Esophagus squamous epithelium (tissue), 5 donors: ENCODE measurements at regions not wholly inside any gene's neighbourhood (a gene's known extent, or its start where the extent isn't known, plus 50 kb on each side); places are given as distances from the start of the nearest gene placed in this dataset.
"Not testable (repeated sequence)": the region's sequence is repeated elsewhere in the genome, so short reads cannot be mapped to it uniquely, and the experiment has no call there.

Source experiments
- DNase-seq: peaks from one replicate; lab custom pipeline; 2025; lab: John Stamatoyannopoulos, UW
- H3K27ac ChIP-seq, 4 donors: fragments of 200-600 bp; sonication (generic); one replicate each; pipeline ENCODE4 v1.5.1; 2016 to 2019; ENCODE audit warnings: mild to moderate bottlenecking in 1 of 4
- H3K27me3 ChIP-seq, 4 donors: fragments of 200-600 bp; sonication (generic); 1 replicate in 3 of 4; 2 replicates in 1 of 4; pipeline versions ENCODE4 v1.5.1 to v1.6.0; 2017 to 2021; ENCODE audit warnings: antibody characterized with exemption in 1 of 4
- H3K36me3 ChIP-seq, 3 donors: fragments of 200-600 bp; sonication (generic); one replicate each; pipeline ENCODE4 v1.5.1; 2016 to 2019
- H3K4me1 ChIP-seq, 3 donors: fragments of 200-600 bp; sonication (generic); one replicate each; pipeline ENCODE4 v1.5.1; 2017 to 2019
- H3K4me3 ChIP-seq, 4 donors: fragments of 200-600 bp; sonication (generic); 1 replicate in 3 of 4; 2 replicates in 1 of 4; pipeline ENCODE4 v1.5.1; 2016 to 2019; ENCODE audit warnings: mild to moderate bottlenecking in 2 of 4, moderate library complexity in 1 of 4
- H3K9me3 ChIP-seq, 3 donors: fragments of 200-600 bp; sonication (generic); one replicate each; pipeline ENCODE4 v1.5.1; 2016 to 2019
- CTCF ChIP-seq, 6 experiments: fragments of 450-650 bp in 4 of 6; fragments of 200-600 bp in 2 of 6; sonication (generic) in 2 of 6; IDR thresholded peaks; one replicate each; pipeline ENCODE4 v1.5.1; 2016 to 2019; ENCODE audit warnings: antibody characterized with exemption in 6 of 6, mild to moderate bottlenecking in 4 of 6, moderate library complexity in 4 of 6
- POLR2A ChIP-seq, 4 donors: fragments of 450-650 bp; IDR thresholded peaks; one replicate each; pipeline ENCODE4 v1.6.1; 2017; ENCODE audit warnings: antibody characterized with exemption in 4 of 4, mild to moderate bottlenecking in 4 of 4, moderate library complexity in 3 of 4
- WGBS, 2 donors: methylation state at CpG; one replicate each; pipeline ENCODE4 v1.1.5; 2018; 5-methylcytosine and 5-hydroxymethylcytosine counted together
- intact Hi-C: fragments of 100-400 bp; cut with DNase I; formaldehyde crosslinking; loops from one replicate; pipeline ENCODE4 v1.15.0; 2022
- donor health status: DM: yes; HTN: yes; CAD: no.

- peaks cover 0 to 5% (median 0%) of the 10 kb centered on the region in 4 donors for H3K27me3 ChIP-seq
- H3K9me3 ChIP-seq: no peaks in the 10 kb centered on the region
- WGBS, 2 donors: 70 to 75% methylated on average over 2 of the region's 2 CpGs
- TF ChIP-seq CTCF (IDR thresholded peaks at IDR 0.05): no peak
- TF ChIP-seq POLR2A (IDR thresholded peaks at IDR 0.05): no peak
- H3K4me3 ChIP-seq: no peak overlapping the region
- no peak overlapping the region for H3K27ac ChIP-seq
- no peaks in the 10 kb centered on the region for H3K4me1 ChIP-seq
- DNase-seq: no peak
- intact Hi-C loops: no loop called here
- H3K36me3 ChIP-seq: no peaks in the 10 kb centered on the region
Observed at GRCh38 chr1:177877086-177877485, 92.8 kb downstream of the SEC16B start.

- Histone ChIP-seq H3K27ac (no peak overlapping the region), H3K9me3 (no peaks in the 10 kb centered on the region), H3K4me1 (no peaks in the 10 kb centered on the region), H3K36me3 (no peaks in the 10 kb centered on the region), H3K4me3 (no peak overlapping the region), H3K27me3 (peaks cover 0 to 10% (median 0%) of the 10 kb centered on the region in 4 donors)
- no peak for DNase-seq
- TF ChIP-seq CTCF (IDR thresholded peaks at IDR 0.05) (no peak), POLR2A (IDR thresholded peaks at IDR 0.05) (no peak)
- WGBS, 2 donors: 4 to 18% methylated on average over 5 of the region's 5 CpGs
- intact Hi-C loops: no loop called here
Observed at GRCh38 chr1:177873238-177873637, 96.6 kb downstream of the SEC16B start.

- H3K4me3 ChIP-seq: no peak overlapping the region
- H3K27ac ChIP-seq: no peak overlapping the region
- peaks cover 0 to 10% (median 0%) of the 10 kb centered on the region in 4 donors for H3K27me3 ChIP-seq
- TF ChIP-seq POLR2A (IDR thresholded peaks at IDR 0.05) (no peak), CTCF (IDR thresholded peaks at IDR 0.05) (no peak)
- no peaks in the 10 kb centered on the region for H3K9me3 ChIP-seq
- no peaks in the 10 kb centered on the region for H3K4me1 ChIP-seq
- DNase-seq: no peak
- H3K36me3 ChIP-seq: no peaks in the 10 kb centered on the region
- WGBS, 2 donors: 47 to 50% methylated on average over 10 of the region's 10 CpGs
- intact Hi-C loops: no loop called here
Observed at GRCh38 chr1:177872308-177872900, 97.5 kb downstream of the SEC16B start.

- Histone ChIP-seq H3K4me1 (no peaks in the 10 kb centered on the region), H3K9me3 (no peaks in the 10 kb centered on the region), H3K36me3 (no peaks in the 10 kb centered on the region), H3K4me3 (no peak overlapping the region), H3K27me3 (peaks cover 0 to 10% (median 0%) of the 10 kb centered on the region in 4 donors), H3K27ac (no peak overlapping the region)
- TF ChIP-seq POLR2A (IDR thresholded peaks at IDR 0.05) (no peak), CTCF (IDR thresholded peaks at IDR 0.05) (no peak)
- 62 to 68% methylated on average over 6 of the region's 7 CpGs for WGBS, 2 donors
- intact Hi-C loops: no loop called here
- DNase-seq: no peak
Observed at GRCh38 chr1:177871613-177872307, 98.1 kb downstream of the SEC16B start.

GRCh38 chr1:177869586-177869985 is 100.3 kb downstream of the SEC16B start:
- Histone ChIP-seq H3K4me3 (no peak overlapping the region), H3K9me3 (no peaks in the 10 kb centered on the region), H3K36me3 (no peaks in the 10 kb centered on the region), H3K27ac (no peak overlapping the region), H3K27me3 (peaks cover 0 to 10% (median 0%) of the 10 kb centered on the region in 4 donors), H3K4me1 (no peaks in the 10 kb centered on the region)
- no peak for DNase-seq
- WGBS, 2 donors: 64 to 68% methylated on average over 4 of the region's 4 CpGs
- TF ChIP-seq POLR2A (IDR thresholded peaks at IDR 0.05) (no peak), CTCF (IDR thresholded peaks at IDR 0.05) (no peak)
- intact Hi-C loops: no loop called here

- H3K9me3 ChIP-seq, H3K27me3 ChIP-seq, H3K36me3 ChIP-seq, H3K27ac ChIP-seq, H3K4me3 ChIP-seq, H3K4me1 ChIP-seq, intact Hi-C loops, DNase-seq: not testable (repeated sequence)
Observed at GRCh38 chr1:177869011-177869410, 100.8 kb downstream of the SEC16B start.
